ENCODE measurements at regions not wholly inside any gene's neighbourhood (a gene's known extent, or its start where the extent isn't known, plus 50 kb on each side); places are given as distances from the start of the nearest gene placed in this dataset.

- no peak for TF ChIP-seq CTCF (CRISPR knock-in tag; IDR thresholded peaks at IDR 0.05)
- TF ChIP-seq POLR2A (IDR thresholded peaks at IDR 0.05; ENCODE audit: insufficient read depth in 1 of 2, low read depth in 2 of 2, low read length in 2 of 2): no peak
- no peak for TF ChIP-seq MBNL3 (CRISPR knock-in tag; conservative IDR thresholded peaks at IDR 0.05)
- TF ChIP-seq CBX5 (CRISPR knock-in tag; IDR thresholded peaks at IDR 0.05; ENCODE audit: borderline replicate concordance): no peak
- TF ChIP-seq DNMT1 (CRISPR knock-in tag; IDR thresholded peaks at IDR 0.05): no peak
- TF ChIP-seq HOXA3 (CRISPR knock-in tag; IDR thresholded peaks at IDR 0.05): no peak
- no peak for TF ChIP-seq TCF7L2 (IDR thresholded peaks at IDR 0.05; ENCODE audit: low read depth, low read length)
- TF ChIP-seq ZNF746 (CRISPR knock-in tag; IDR thresholded peaks at IDR 0.05): no peak
Observed at GRCh38 chr1:228827019-228827418, 91.7 kb downstream of the RHOU start.

Data from HepG2 (cell line).